GM19328 (cell line): ENCODE measurements at regions not wholly inside any gene's neighbourhood (a gene's known extent, or its start where the extent isn't known, plus 50 kb on each side); places are given as distances from the start of the nearest gene placed in this dataset.
A peak's percentile ranks its signal among the peaks of the same experiment; 100 is the strongest.

Experiments used
- ATAC-seq: cut with Tn5 transposase; IDR thresholded peaks from one replicate; pipeline ENCODE4 v1.9.1; 2021; ENCODE audit warnings: mild to moderate bottlenecking, moderate library complexity; ENCODE audit not compliant: unreplicated experiment

- no peak for ATAC-seq
Observed at GRCh38 chr2:181114021-181114420, 133.6 kb downstream of the UBE2E3 start.

- ATAC-seq: no peak
Observed at GRCh38 chr2:181116261-181116660, 135.9 kb downstream of the UBE2E3 start.

GRCh38 chr2:181117206-181117925, 137.0 kb downstream of the UBE2E3 start:
- no peak for ATAC-seq

- ATAC-seq: no peak
Observed at GRCh38 chr2:181120625-181121024, 140.2 kb downstream of the UBE2E3 start.

GRCh38 chr2:181121996-181122395, 141.6 kb downstream of the UBE2E3 start:
- no peak for ATAC-seq

- no peak for ATAC-seq
Observed at GRCh38 chr2:181122601-181123000, 142.2 kb downstream of the UBE2E3 start.

- ATAC-seq: peak; percentile 96
Observed at GRCh38 chr2:181123798-181124231, 143.4 kb downstream of the UBE2E3 start.

- ATAC-seq: no peak
Observed at GRCh38 chr2:181124497-181124896, 144.1 kb downstream of the UBE2E3 start.

- no peak for ATAC-seq
Observed at GRCh38 chr2:181125359-181125758, 145.0 kb downstream of the UBE2E3 start.

- ATAC-seq: no peak
Observed at GRCh38 chr2:181126311-181126868, 146.0 kb downstream of the UBE2E3 start.

GRCh38 chr2:181128199-181128598, 147.8 kb downstream of the UBE2E3 start:
- peak; percentile 56 for ATAC-seq

GRCh38 chr2:181129364-181130056, 149.1 kb downstream of the UBE2E3 start:
- ATAC-seq: no peak

- no peak for ATAC-seq
Observed at GRCh38 chr2:181130686-181131085, 150.3 kb downstream of the UBE2E3 start.

- no peak for ATAC-seq
Observed at GRCh38 chr2:181131584-181131983, 151.2 kb downstream of the UBE2E3 start.

- no peak for ATAC-seq
Observed at GRCh38 chr2:181138816-181139215, 158.4 kb downstream of the UBE2E3 start.

GRCh38 chr2:181139831-181140230, 159.4 kb downstream of the UBE2E3 start:
- no peak for ATAC-seq

- ATAC-seq: no peak
Observed at GRCh38 chr2:181140414-181140813, 160.0 kb downstream of the UBE2E3 start.

- ATAC-seq: no peak
Observed at GRCh38 chr2:181140928-181141327, 160.5 kb downstream of the UBE2E3 start.

- no peak for ATAC-seq
Observed at GRCh38 chr2:181141676-181142075, 161.3 kb downstream of the UBE2E3 start.

GRCh38 chr2:181142514-181142913, 162.1 kb downstream of the UBE2E3 start:
- no peak for ATAC-seq

- ATAC-seq: no peak
Observed at GRCh38 chr2:181143790-181144300, 163.4 kb downstream of the UBE2E3 start.

GRCh38 chr2:181145645-181146044, 165.2 kb downstream of the UBE2E3 start:
- no peak for ATAC-seq
